Superior temporal gyrus (tissue), 1 donor: ENCODE measurements at regions not wholly inside any gene's neighbourhood (a gene's known extent, or its start where the extent isn't known, plus 50 kb on each side); places are given as distances from the start of the nearest gene placed in this dataset.
"Not testable (repeated sequence)": the region's sequence is repeated elsewhere in the genome, so short reads cannot be mapped to it uniquely, and the experiment has no call there.

Experiments
- DNase-seq: peaks from one replicate; pipeline ENCODE4 v3.0.0-alpha.2; 2016; ENCODE audit errors: extremely low spot score

DNA sequence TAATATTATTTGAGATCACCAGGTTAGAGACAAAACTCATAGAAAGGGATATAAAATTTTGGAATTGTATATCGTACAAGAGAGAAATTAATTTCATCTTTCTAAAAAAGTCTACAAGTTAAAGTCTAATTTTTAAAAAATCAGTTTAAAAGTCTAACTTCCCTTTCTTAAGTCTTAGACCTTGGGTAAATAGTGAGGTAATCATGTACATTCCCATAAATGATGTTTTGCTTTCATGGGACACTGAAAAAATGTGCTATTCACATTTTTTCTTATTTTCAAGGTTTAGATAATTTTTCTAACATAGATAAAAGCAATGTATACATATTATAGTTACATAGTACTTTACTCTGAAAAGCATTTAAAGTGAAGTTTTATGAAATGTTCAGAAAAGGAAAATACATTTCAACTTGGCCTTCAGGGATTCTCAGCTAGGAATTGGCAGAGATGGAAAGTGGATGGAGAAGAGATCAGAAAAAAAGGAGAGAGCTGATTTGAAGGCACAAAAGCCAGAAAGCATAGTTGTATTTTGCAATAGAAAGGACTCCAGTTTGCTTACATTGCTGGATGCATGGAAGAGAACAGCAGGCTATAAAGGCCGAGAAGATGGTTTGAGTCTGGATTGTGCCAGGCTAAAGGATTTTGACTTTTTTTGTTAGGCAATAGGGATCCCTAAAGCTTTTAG lies 194.0 kb downstream of the CASP12 start:
- no peak for DNase-seq

DNA sequence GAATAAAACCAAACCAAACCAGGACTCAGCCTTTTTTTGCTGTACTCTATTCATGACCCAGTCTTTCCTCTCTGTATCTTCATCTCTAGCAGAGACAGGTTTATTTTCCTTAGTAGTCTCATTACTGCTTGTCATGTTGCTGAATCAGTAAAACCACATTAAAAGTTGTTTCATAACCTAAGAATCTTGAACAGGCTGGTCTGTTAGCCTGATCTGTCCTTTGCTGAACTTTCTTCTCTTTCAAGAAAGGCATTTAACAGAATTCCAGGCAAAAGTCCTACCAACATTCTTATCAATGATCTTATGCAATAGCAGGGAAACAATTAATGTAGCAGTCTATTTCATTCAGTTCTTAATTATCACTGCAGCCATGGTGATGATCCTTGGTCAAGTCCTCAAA lies 197.7 kb downstream of the CASP12 start:
- no peak for DNase-seq

DNA sequence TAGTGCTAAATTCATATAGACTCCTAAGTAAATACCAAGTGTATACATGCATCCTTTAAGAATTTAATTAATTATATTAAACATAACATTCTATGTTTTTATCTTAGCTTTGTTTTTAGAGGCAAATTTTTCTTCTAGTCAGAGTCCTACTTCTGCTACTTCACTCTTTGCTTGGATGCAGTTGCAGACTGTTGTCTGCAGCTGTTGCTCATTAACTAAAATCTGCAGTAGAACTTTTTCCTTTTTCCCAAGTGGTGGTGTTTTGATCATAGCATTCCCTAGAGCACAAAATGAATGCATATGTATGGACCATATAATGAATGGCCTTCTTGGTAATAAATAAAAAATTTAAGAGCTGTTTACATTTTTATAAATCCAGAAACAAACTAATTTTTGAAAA lies 198.3 kb downstream of the CASP12 start:
- no peak for DNase-seq

DNA sequence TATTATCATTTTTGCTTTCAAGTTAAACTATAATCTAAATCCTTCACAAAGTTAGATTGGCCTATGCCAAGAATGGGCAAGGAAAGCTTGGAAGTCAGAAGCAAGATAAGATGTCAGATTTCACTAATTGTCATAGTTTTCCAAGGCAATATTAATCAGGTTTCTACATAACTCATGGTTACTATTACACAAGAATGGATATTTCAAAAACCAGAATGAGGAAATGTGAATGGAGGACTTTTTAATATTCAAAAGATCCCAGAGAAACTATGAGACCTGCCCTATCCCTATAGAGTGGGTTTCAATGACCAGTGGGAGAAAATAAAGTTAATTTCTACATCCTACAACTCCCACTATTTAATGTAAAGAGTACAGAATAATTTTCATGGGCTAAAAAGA lies 203.2 kb downstream of the CASP12 start:
- DNase-seq = no peak

DNA sequence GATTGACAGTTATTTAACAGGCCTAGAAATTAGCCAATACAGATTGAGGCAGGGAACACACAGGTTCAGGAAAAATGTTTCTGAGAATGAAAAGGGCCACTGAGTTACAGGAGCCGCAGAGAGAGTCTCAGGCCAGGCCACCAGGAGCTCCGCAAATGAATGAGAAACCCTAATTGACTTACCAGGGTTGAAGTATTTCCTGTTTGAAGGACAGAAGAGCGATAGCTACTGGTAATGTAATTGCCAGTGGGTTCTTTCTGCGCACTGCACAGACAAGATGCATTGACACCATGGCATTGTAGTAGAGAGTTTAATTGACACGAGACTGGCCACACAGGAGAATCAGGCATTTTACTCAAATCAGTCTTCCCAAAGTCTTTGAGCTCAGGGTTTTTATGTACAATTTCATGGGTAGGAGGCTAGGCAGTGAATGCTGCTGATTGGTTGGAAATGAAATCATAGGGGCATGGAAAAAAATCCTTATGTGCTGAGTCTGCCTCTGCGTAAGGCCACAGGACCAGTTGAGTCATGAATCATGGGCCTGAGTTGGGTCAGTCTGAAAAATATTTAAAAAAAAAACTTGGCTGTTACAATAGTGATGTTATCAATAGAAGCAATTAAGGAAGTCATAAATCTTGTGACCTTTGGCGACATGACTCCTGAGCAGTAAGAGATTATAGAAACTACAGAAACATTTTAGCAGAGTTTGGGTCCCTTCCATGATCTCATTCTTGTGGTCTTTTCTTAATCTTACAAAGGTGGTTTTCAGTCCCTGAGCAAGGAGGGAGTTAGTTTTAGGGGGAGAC lies 203.8 kb downstream of the CASP12 start:
- no peak for DNase-seq

DNA sequence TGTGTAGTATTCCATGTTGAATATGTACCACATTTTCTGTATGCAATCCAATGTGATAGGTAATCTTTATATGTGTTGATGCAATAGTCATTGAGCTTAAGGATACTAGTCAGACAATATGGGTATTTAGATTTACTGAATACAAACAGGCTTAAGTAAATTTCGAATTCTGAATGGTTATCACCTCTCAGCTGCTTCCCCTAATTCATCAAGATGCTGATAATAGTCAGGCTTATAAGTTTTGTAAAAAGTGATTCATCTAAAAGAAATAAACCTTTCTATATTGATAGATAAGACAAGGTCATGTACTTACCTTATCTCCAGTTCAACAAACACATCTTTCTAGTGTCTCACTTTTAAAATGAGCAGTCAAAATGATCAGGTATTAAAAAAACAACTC lies 205.5 kb downstream of the CASP12 start:
- DNase-seq = no peak

DNA sequence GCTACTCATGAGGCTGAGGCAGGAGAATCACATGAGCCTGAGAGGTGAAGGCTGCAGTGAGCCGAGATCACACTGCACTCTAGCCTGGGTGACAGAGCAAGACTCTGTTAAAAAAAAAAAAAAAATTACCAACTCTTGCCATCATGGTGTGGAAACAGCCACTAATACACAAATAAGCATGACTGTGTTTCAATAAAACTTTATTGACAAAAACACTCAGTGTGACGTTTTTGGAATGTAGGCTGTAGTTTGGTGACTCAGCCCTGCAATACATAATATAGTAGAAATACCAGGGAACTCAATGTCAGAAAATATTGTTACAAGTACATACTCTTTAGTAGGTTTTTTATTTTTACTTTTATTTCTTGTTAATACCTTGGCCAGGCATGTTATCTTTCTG lies 207.1 kb downstream of the CASP12 start:
- no peak for DNase-seq

DNA sequence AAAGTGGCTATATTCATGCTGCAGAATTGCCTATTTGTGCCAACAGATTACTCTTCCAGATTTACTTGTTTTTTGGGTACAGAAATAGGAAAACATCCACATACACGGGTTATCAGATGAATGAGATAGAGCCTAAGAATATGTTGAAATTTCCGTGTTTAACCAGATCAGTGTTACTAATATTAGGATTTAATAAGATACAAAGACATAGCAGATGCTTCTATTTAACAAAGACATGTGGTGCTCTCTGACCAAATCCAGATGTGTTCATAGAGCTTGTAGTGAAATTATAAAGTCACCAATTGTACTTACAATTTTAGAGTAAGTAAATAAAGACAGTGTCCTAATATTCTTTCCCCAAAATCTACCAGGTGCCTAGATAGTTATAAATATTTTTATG lies 208.0 kb downstream of the CASP12 start:
- no peak for DNase-seq

DNA sequence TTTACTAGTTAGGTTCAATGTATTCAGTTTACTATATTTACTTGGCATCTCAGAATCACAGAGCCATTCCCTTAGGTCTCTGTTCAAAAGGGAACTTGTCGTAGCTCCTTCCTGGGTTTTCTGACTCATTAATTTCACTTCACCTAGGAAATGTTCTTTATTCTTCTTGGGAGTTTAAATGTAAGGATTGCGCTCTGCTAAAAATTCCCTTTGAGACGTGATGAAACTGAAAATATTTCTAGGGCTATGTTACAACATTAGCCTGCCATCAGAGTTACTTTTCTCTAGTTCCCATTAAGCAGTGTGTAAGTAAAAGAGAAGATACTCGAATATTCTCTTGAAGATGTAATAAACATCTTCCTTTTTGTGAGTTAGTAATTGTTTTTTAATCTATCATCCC lies 209.5 kb downstream of the CASP12 start:
- DNase-seq = no peak

DNA sequence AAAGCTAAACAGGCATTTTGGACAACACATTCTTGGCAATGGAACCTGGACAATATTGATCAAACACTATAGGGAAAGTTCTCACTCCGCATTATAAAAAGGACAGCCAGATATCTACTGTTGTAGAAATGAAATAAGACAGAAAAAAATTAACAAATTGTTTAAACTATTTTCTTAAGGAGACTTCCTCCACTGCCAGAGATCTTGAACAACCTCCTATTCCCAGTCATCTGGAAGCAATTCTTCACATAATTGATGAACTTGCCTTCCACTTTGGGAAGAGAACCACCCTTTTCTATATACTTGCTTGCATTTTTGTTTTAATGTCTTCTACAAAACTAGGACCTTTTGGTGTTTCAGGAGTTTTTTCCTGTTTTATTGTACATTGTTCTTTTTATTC lies 216.1 kb downstream of the CASP12 start:
- DNase-seq = no peak

DNA sequence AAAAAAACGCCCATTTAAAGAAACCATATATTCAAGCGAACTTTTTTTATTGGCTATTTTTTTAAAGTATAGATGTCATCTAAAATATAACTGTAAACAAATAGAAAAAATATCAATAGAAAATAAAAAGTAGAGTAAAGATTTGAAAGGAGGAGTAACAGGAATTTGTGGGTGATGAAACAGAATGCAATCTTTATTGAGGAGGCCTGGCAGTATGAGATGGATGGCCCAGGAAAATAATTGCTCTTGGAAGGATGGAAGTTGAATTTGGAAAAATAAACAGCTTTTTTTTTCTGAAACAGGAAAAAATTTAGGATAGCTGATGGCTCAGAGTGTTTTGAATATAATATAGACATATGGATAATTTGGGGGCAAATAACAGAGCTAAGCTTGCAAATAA lies 219.0 kb downstream of the CASP12 start:
- no peak for DNase-seq

DNA sequence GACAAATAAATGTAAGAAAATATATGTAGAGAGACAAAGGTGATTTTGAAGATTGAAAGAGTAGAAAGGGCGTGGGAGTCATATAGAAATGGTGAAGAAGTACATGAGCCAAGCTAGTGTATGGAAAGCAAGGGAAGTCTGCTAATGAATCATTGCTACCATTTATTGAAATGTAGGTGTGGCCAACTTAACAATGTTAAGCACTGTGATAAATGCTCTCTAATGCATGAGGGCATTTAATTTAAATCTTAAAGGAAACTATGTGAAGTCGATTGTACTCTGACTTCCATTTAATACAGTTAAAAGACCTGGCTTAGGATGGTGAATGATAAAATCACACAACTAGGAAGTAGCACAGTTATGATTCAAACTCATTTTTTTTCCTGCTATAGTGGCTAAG lies 219.9 kb downstream of the CASP12 start:
- no peak for DNase-seq

DNA sequence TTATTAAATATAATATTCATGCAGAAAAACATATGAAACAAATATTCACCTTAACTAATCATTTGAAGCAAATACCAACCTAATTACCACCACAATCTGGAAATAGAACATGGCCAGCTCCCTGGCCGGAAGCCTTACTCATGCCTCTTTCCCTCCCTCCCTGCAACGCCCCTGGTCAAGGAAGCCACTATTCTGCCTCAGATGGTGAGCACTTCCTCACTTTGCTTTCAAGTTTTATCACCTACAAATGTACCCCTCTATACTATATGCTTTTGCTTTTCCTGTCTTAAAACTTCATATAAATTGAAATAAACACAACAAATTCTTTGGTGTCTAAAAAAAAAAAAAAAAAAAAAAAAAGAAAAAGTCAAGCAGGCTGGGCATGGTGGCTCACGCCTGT lies 221.2 kb downstream of the CASP12 start:
- not testable (repeated sequence) for DNase-seq

DNA sequence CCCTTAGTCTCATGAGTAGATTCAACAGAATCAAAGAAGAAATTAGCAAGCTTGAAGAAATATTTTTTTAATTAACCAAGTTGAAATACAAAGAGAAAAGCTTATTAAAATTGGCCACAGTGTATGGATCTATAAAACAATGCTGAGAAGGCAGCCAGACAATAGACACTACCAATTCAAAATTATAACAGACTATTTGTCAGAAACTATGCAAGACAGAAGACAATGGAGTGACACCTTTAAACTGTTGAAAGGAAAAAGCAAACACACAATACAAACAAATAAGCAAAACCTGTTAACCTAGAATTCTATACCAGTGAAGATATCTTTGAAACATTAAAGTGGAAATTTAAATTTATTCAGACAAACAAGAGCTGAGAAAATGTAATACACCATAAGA lies 225.4 kb downstream of the CASP12 start:
- DNase-seq = no peak

DNA sequence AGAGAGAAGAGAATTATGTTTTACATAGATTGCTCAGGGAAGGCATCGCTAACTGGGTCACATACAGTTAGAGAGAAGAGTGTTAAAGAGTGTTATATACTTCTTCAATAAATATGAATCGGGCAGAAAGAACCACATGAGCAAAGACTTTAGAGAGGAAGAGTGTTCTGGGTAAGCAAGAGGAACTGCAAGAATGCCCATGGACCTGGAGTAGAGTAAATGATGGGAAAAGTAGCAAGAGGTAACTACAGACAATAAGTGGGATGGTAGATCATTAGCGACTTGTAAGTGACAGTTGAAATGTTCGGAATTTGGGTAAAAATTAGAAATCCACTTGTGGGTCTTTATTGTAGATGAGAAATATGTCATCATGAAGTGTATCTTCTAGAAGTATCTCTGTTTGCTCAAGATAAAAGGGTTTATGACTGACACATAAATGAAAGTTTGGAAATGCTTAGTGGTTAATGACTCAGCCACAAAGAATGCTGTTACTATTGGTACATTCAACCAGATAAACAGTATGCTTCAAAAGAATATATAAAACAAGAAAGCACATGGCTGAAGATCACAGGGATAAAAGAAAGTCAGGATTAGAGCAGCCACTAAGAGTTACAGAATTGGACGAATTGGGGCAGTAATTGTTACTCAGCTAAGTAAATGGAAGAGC lies 229.3 kb downstream of the CASP12 start:
- no peak for DNase-seq

DNA sequence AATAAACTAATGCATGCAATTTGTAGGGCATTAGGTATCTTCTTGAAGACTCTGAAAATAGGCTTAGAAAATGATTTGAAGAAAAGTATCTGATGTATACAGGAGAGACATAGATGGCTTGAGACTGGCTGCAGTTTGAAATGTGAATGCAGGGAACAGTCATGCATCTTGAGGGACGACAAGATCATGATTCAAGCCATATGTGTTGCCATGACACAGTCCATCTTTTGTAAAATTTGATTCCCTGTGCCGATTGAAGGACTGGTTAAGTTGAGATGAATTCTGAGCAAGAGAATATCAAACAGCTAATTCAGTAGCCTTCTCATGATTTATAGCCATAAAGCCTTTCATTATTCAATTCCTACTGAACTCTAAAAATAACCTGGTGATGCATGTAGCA lies 231.6 kb downstream of the CASP12 start:
- DNase-seq = no peak

DNA sequence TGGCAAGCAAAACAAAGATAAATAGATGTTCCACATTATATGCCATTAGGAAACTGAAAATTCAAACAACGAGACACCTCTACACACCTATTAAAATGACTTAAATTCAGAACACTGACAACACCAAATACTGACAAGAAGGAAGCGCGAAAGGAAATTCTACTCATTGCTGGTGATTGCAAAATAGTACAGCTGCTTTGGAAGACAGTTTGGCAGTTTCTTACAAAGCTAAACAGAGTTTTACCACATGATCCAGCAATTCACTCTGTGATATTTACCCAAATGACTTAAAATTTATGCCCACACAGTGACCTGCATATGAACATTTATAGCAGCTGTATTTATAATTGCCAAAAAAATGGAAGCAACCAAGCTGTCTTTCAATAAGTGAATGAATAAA lies 232.6 kb downstream of the CASP12 start:
- no peak for DNase-seq

DNA sequence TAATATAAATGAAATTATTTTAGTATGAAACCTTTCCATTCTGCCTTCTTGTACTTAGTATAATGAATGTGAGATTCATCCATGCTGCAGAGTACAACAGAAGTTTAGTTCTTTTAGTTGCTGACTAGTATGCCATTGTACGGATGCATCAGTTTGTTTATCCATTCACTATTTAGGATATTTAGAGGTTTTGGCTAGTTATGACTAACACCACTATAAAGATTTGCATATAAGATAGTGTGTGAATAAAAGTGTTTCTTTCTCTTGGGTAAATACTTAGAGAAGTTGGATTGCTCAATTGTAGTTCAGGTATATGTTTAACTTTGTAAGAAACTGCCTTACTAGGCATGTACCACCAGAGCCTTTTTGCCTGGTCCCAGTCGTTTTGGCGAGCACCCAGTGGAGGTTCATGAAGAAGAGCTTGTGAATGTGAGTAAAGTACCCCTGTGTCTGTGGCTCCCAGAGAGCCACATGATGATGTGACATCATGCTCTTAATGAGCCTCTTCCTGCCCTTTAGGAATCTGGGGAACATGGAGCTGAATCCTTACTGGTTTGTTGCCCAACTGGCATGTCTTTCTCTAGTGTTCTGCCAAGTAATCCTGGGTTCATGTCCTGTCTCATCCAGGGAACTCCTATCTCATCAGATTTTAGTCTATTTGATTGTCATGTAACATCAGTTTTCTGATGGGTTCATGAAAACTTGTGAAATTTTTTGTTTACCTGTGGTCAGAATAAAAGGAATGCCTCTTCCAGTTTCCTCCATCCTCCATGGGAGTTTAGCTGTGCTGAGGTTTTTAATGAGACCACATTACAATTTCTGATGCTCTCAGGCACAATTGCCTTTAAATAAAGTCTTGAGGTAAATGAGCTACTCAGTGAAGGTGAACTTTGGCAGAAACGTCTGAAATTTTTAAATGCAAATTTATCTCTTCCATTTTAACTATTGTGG lies 234.8 kb downstream of the CASP12 start:
- DNase-seq = no peak

DNA sequence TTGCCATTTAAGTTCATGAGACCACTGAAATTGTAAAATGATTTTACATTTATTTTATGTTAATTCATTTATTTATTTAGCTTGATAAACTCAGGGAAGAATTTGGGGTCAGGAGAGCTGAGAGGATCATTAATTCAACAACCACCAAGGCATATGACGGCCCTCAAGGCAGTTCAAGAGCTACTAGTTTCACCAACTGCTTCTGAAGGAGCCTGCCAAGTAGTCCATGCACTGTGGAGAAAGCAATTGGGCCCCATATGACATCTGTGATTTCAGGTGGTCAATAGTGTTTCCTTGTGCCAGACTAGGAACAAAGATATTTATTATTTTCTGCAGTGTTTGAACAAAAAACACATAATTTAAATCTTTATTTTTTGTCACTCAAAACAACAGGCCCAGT lies 236.4 kb downstream of the CASP12 start:
- DNase-seq = no peak

DNA sequence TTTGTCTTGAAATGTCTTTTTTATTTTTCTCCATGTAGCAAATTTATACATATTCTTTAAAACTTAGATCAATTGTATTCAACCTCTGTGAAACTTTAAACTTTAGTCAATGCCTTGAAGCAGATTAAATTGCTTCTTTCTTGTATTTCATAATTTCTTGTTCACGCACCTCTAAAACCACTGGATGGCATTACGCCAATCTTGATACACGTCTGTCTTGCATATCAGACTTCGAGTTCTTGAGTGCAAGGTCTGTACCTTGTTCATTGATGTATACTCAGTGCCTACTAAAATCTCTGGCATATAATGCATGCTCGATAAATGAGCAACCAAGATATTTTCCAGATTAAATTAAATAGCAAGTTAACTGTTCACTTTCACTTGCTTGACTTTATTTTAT lies 236.8 kb downstream of the CASP12 start:
- no peak for DNase-seq

DNA sequence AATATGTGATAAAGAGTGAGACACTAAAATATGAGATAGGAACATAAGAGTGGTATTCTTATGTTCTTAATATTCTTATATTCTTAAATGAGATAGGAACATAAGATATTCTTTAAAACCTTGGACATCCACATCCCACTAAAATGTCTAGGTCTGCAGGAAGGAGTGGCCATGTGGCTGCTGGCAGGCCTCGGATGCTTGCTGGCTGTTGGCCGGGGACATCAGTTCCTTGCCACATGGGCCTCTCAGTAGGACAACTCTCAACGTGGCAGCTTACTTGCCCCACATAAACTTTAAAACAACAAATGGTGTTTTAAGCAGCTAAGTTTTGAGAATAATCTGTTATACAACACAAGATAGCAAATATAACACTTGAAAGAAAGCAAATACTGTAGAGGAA lies 240.1 kb downstream of the CASP12 start:
- DNase-seq = no peak

DNA sequence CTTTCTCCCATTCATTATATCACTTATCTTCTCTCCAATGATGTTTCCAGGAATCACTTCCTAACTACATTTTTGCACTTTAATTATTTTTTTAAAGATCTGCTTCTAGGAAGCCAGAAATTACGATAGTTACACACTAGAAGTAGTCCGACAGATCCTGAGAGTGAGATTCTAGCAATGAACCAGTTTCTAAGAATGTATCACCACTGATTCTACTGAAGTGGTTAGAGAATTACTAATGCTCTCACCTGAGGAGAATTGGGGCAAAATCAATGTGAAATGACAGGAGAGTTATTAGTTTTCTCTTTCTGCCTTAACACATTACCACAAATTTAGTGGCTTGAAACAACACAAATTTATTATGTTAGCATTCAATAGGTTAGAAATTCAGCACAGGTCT lies 241.2 kb downstream of the CASP12 start:
- DNase-seq = no peak
